ENCODE measurements at regions not wholly inside any gene's neighbourhood (a gene's known extent, or its start where the extent isn't known, plus 50 kb on each side); places are given as distances from the start of the nearest gene placed in this dataset.
A peak's percentile ranks its signal among the peaks of the same experiment; 100 is the strongest.

DNA sequence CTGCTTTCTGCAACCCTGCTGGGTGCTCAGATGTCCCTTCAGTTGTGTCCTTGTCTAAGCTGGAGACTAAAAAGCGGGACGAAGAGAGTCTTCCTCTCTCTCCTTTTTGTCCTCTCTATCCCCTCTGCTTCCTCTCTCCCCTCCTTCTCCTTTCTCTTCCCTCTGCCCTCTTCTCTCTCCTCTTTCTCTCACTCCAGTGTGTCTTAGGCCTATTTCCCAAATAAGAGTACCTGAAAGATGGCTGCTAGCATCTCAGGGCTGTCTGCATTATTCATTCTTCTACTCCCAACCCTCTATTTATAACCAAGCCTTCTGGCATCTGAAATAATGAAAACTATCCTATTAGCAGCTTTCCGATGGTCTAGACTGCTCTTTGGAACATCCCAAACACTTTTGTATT lies 729.8 kb downstream of the UQCRFS1 start:
- no peak for DNase-seq (ENCODE audit: low spot score)
- H3K27ac ChIP-seq (ENCODE audit: poor library complexity, severe bottlenecking): no peak overlapping the region

DNA sequence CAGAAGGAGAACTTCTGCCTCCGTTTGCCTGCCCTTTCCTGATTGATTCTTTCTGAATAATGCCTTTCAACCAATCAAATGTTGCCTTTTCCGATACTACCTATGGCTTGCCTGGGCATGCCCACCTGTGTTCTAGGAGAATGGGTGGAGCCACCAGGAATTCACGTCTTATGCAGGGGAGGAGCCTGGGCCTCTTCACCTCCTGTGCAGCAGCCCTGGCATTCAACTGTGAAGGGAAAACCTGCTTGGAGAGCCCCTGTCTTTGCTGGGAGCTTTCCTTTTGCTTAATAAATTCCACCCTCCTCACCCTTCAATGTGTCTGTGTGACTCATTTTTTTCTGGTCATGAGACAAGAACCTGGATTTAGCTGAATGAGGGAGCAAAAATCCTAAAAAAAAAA lies 730.7 kb downstream of the UQCRFS1 start:
- DNase-seq (ENCODE audit: low spot score) (peak; percentile 66), ATAC-seq (ENCODE audit: low read depth) (peak; percentile 93)
- H3K27me3 ChIP-seq (ENCODE audit: insufficient read depth, poor library complexity, severe bottlenecking): no peaks in the 10 kb centered on the region
- no peaks in the 10 kb centered on the region for H3K9me3 ChIP-seq (ENCODE audit: severe bottlenecking)
- peaks cover 9% of the 10 kb centered on the region for H3K4me1 ChIP-seq (ENCODE audit: insufficient read depth, poor library complexity, severe bottlenecking)
- no peaks in the 10 kb centered on the region for H3K36me3 ChIP-seq (ENCODE audit: low read depth)
- no peak overlapping the region for H3K4me3 ChIP-seq (ENCODE audit: severe bottlenecking)
- no peak overlapping the region for H3K27ac ChIP-seq (ENCODE audit: poor library complexity, severe bottlenecking)
- TF ChIP-seq, protein P1, sequence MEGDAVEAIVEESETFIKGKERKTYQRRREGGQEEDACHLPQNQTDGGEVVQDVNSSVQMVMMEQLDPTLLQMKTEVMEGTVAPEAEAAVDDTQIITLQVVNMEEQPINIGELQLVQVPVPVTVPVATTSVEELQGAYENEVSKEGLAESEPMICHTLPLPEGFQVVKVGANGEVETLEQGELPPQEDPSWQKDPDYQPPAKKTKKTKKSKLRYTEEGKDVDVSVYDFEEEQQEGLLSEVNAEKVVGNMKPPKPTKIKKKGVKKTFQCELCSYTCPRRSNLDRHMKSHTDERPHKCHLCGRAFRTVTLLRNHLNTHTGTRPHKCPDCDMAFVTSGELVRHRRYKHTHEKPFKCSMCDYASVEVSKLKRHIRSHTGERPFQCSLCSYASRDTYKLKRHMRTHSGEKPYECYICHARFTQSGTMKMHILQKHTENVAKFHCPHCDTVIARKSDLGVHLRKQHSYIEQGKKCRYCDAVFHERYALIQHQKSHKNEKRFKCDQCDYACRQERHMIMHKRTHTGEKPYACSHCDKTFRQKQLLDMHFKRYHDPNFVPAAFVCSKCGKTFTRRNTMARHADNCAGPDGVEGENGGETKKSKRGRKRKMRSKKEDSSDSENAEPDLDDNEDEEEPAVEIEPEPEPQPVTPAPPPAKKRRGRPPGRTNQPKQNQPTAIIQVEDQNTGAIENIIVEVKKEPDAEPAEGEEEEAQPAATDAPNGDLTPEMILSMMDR (IDR thresholded peaks at IDR 0.05; ENCODE audit: poor library complexity, severe bottlenecking): no peak

More for the DNA sequence above, 729.8 kb downstream of the UQCRFS1 start:
- TF ChIP-seq, protein P1 (IDR thresholded peaks at IDR 0.05; ENCODE audit: poor library complexity, severe bottlenecking): no peak
- no peak overlapping the region for H3K4me3 ChIP-seq (ENCODE audit: severe bottlenecking)
- H3K27me3 ChIP-seq (ENCODE audit: insufficient read depth, poor library complexity, severe bottlenecking): no peaks in the 10 kb centered on the region
- H3K36me3 ChIP-seq (ENCODE audit: low read depth): no peaks in the 10 kb centered on the region
- no peaks in the 10 kb centered on the region for H3K9me3 ChIP-seq (ENCODE audit: severe bottlenecking)
- H3K4me1 ChIP-seq (ENCODE audit: insufficient read depth, poor library complexity, severe bottlenecking): peaks cover 9% of the 10 kb centered on the region
- ATAC-seq (ENCODE audit: low read depth): no peak

DNA sequence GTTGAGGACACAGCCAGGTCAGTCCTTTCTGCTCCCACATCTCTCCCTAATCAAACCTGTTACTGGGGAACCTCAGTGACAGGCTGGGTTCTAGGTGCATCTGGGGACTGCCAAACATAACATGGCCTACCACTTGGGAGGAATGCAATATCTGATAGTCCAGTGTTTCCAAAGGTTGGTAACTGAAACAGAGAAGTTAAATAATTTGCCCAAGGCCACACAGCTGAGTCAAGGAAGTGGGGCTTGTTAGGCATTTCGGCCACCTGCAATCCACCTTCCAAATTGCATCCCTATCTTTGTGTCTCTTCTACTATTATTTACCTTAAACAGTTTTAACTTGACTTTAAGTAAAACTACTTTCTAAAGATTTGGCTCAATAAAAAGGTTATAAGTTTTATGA lies 731.3 kb downstream of the UQCRFS1 start:
- no peak for DNase-seq (ENCODE audit: low spot score)
- TF ChIP-seq, protein P1 (IDR thresholded peaks at IDR 0.05; ENCODE audit: poor library complexity, severe bottlenecking): no peak
- Histone ChIP-seq H3K27ac (ENCODE audit: poor library complexity, severe bottlenecking) (no peak overlapping the region), H3K4me3 (ENCODE audit: severe bottlenecking) (no peak overlapping the region), H3K27me3 (ENCODE audit: insufficient read depth, poor library complexity, severe bottlenecking) (no peaks in the 10 kb centered on the region), H3K4me1 (ENCODE audit: insufficient read depth, poor library complexity, severe bottlenecking) (peaks cover 9% of the 10 kb centered on the region), H3K9me3 (ENCODE audit: severe bottlenecking) (no peaks in the 10 kb centered on the region), H3K36me3 (ENCODE audit: low read depth) (no peaks in the 10 kb centered on the region)
- no peak for ATAC-seq (ENCODE audit: low read depth)

DNA sequence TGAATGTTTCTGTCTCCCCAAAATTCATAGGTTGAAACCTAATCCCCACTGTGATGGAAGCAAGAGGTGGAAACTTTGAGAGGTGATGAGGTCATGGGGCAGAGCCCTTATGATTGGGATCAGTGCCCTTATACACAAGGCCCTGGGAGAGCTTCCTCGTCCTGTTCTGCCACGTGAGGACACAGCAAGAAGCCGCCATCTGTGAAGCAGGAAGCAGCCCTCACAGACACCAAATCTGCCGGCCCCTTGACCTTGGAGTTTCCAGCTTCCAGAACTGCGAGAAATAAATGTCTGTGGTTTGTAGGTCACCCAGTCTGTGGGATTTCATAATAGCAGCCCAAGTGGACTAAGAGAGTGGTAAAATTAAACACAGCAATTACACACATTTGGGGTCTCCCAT lies 737.4 kb downstream of the UQCRFS1 start:
- no peaks in the 10 kb centered on the region for H3K9me3 ChIP-seq (ENCODE audit: severe bottlenecking)
- DNase-seq (ENCODE audit: low spot score) (no peak), ATAC-seq (ENCODE audit: low read depth) (no peak)
- no peaks in the 10 kb centered on the region for H3K27me3 ChIP-seq (ENCODE audit: insufficient read depth, poor library complexity, severe bottlenecking)
- H3K36me3 ChIP-seq (ENCODE audit: low read depth): no peaks in the 10 kb centered on the region
- no peak overlapping the region for H3K27ac ChIP-seq (ENCODE audit: poor library complexity, severe bottlenecking)
- TF ChIP-seq, protein P1 (IDR thresholded peaks at IDR 0.05; ENCODE audit: poor library complexity, severe bottlenecking): no peak
- H3K4me3 ChIP-seq (ENCODE audit: severe bottlenecking): no peak overlapping the region
- H3K4me1 ChIP-seq (ENCODE audit: insufficient read depth, poor library complexity, severe bottlenecking): no peaks in the 10 kb centered on the region

DNA sequence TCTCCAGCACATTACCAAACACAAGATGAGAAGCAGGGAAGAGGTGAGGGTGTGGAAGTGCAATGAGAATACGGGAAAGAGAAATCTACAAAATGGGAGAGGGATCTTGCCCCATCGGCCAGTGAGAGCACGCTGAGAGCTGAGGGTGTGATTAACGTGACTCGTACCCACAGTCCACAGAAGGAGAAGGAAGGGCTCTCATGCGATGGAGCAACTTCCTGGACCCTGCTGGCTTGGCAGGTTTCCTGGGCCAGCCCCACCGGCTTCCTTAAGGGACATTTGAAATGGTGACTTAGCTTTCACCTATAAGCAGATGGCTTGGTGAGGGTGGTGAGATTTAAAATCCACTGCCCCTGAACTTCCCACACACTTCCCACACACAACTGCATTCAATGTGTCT lies 740.1 kb downstream of the UQCRFS1 start:
- Histone ChIP-seq H3K27me3 (ENCODE audit: insufficient read depth, poor library complexity, severe bottlenecking) (no peaks in the 10 kb centered on the region), H3K4me3 (ENCODE audit: severe bottlenecking) (no peak overlapping the region), H3K9me3 (ENCODE audit: severe bottlenecking) (no peaks in the 10 kb centered on the region), H3K4me1 (ENCODE audit: insufficient read depth, poor library complexity, severe bottlenecking) (no peaks in the 10 kb centered on the region), H3K36me3 (ENCODE audit: low read depth) (no peaks in the 10 kb centered on the region), H3K27ac (ENCODE audit: poor library complexity, severe bottlenecking) (no peak overlapping the region)
- no peak for ATAC-seq (ENCODE audit: low read depth)
- TF ChIP-seq, protein P1 (IDR thresholded peaks at IDR 0.05; ENCODE audit: poor library complexity, severe bottlenecking): no peak
- no peak for DNase-seq (ENCODE audit: low spot score)
